DMS53 treated with DMSO at 0.1 percent for 48 hours (cell line): ENCODE measurements at regions not wholly inside any gene's neighbourhood (a gene's known extent, or its start where the extent isn't known, plus 50 kb on each side); places are given as distances from the start of the nearest gene placed in this dataset.
"Not testable (repeated sequence)": the region's sequence is repeated elsewhere in the genome, so short reads cannot be mapped to it uniquely, and the experiment has no call there.

Experiments used
- DNase-seq: peaks from one replicate; lab custom pipeline; 2025; ENCODE audit not compliant: unreplicated experiment; lab: John Stamatoyannopoulos, UW

- no peak for DNase-seq
Observed at GRCh38 chr7:86592185-86592584, 51.5 kb upstream of the GRM3 start.

GRCh38 chr7:86574006-86574405 is 69.7 kb upstream of the GRM3 start:
- no peak for DNase-seq

- DNase-seq: no peak
Observed at GRCh38 chr7:86558680-86559501, 84.8 kb upstream of the GRM3 start.

GRCh38 chr7:86534641-86535040 is 109.1 kb upstream of the GRM3 start:
- DNase-seq: no peak

- DNase-seq: no peak
Observed at GRCh38 chr7:86504229-86504628, 139.5 kb upstream of the GRM3 start.

GRCh38 chr7:86499986-86500385 is 143.7 kb upstream of the GRM3 start:
- no peak for DNase-seq

GRCh38 chr7:86485827-86486226 is 157.9 kb upstream of the GRM3 start:
- no peak for DNase-seq

GRCh38 chr7:86479144-86479543 is 164.6 kb upstream of the GRM3 start:
- no peak for DNase-seq

GRCh38 chr7:86477343-86477935 is 166.3 kb upstream of the GRM3 start:
- no peak for DNase-seq

- DNase-seq: no peak
Observed at GRCh38 chr7:86470763-86471162, 172.9 kb upstream of the GRM3 start.

GRCh38 chr7:86469680-86470295 is 173.9 kb upstream of the GRM3 start:
- peak; percentile 85 for DNase-seq

- no peak for DNase-seq
Observed at GRCh38 chr7:86454753-86455152, 189.0 kb upstream of the GRM3 start.

- no peak for DNase-seq
Observed at GRCh38 chr7:86453454-86453853, 190.3 kb upstream of the GRM3 start.

- DNase-seq: no peak
Observed at GRCh38 chr7:86448856-86449255, 194.9 kb upstream of the GRM3 start.

GRCh38 chr7:86445285-86445684 is 198.4 kb upstream of the GRM3 start:
- no peak for DNase-seq

- DNase-seq: no peak
Observed at GRCh38 chr7:86444245-86444644, 199.5 kb upstream of the GRM3 start.

- DNase-seq: not testable (repeated sequence)
Observed at GRCh38 chr7:86440420-86440819, 203.3 kb upstream of the GRM3 start.

GRCh38 chr7:86437951-86438450 is 205.7 kb upstream of the GRM3 start:
- DNase-seq: no peak

GRCh38 chr7:86431761-86432160 is 211.9 kb upstream of the GRM3 start:
- DNase-seq: no peak

GRCh38 chr7:86411814-86412213 is 231.9 kb upstream of the GRM3 start:
- DNase-seq: no peak

GRCh38 chr7:86407291-86407690 is 236.4 kb upstream of the GRM3 start:
- no peak for DNase-seq

GRCh38 chr7:86391813-86392212 is 251.9 kb upstream of the GRM3 start:
- no peak for DNase-seq
